ENCODE measurements at regions not wholly inside any gene's neighbourhood (a gene's known extent, or its start where the extent isn't known, plus 50 kb on each side); places are given as distances from the start of the nearest gene placed in this dataset.

GRCh38 chr12:116398193-116398592, 120.7 kb upstream of the MED13L start:
- TF ChIP-seq CTCF (IDR thresholded peaks at IDR 0.05; ENCODE audit: insufficient read depth in 1 of 2, low read depth in 1 of 2, low read length in 1 of 2, severe bottlenecking in 1 of 2, unreplicated experiment in 1 of 2): no peak
- no peaks in the 10 kb centered on the region for H3K27me3 ChIP-seq (replicated peaks; ENCODE audit: control insufficient read depth, insufficient read depth, low read length)
- Mint-ChIP-seq H3K36me3 (ENCODE audit: insufficient read depth, unreplicated experiment) (no peaks in the 10 kb centered on the region), H3K27ac (ENCODE audit: unreplicated experiment) (no peak overlapping the region), H3K27me3 (ENCODE audit: insufficient read depth, unreplicated experiment) (no peaks in the 10 kb centered on the region), H3K9me3 (ENCODE audit: unreplicated experiment) (peaks cover 14% of the 10 kb centered on the region), H3K4me1 (ENCODE audit: low read depth, unreplicated experiment) (no peaks in the 10 kb centered on the region), H3K4me3 (ENCODE audit: unreplicated experiment) (no peak overlapping the region)
- no peak for DNase-seq
- no peaks in the 10 kb centered on the region for H3K9me3 ChIP-seq
- CTCF ChIA-PET: interaction anchor here (0.6 kb wide), 1 partner anchor 70 kb away, joined by 3 read pairs; no protein-coding TSS in a partner anchor
- H3K4me3 ChIP-seq (ENCODE audit: low read depth, low read length): no peak overlapping the region
- BruUV-seq (replicated peaks): no TSS peak
- POLR2A ChIA-PET: no interaction called here
- no peaks in the 10 kb centered on the region for H3K4me1 ChIP-seq
- no peaks in the 10 kb centered on the region for H3K36me3 ChIP-seq (ENCODE audit: control insufficient read depth, insufficient read depth, low read length)
- intact Hi-C loops (cut with micrococcal nuclease; ENCODE audit: unreplicated experiment): no loop called here

GRCh38 chr12:116399055-116399454, 121.6 kb upstream of the MED13L start:
- Mint-ChIP-seq H3K4me3 (ENCODE audit: unreplicated experiment) (no peak overlapping the region), H3K27ac (ENCODE audit: unreplicated experiment) (no peak overlapping the region)
- CTCF ChIA-PET: no interaction called here

GRCh38 chr12:116400636-116401372, 123.3 kb upstream of the MED13L start:
- peak overlapping the region; percentile 11 for H3K27ac Mint-ChIP-seq (ENCODE audit: unreplicated experiment)
- POLR2A ChIA-PET: no interaction called here
- no peak for TF ChIP-seq CTCF (IDR thresholded peaks at IDR 0.05; ENCODE audit: insufficient read depth in 1 of 2, low read depth in 1 of 2, low read length in 1 of 2, severe bottlenecking in 1 of 2, unreplicated experiment in 1 of 2)

More at GRCh38 chr12:116399055-116399454, 121.6 kb upstream of the MED13L start:
- no TSS peak for BruUV-seq (replicated peaks)
- POLR2A ChIA-PET: no interaction called here
- H3K4me1 Mint-ChIP-seq (ENCODE audit: low read depth, unreplicated experiment): no peaks in the 10 kb centered on the region
- H3K9me3 ChIP-seq: no peaks in the 10 kb centered on the region
- H3K4me3 ChIP-seq (ENCODE audit: low read depth, low read length): no peak overlapping the region
- H3K36me3 ChIP-seq (ENCODE audit: control insufficient read depth, insufficient read depth, low read length): no peaks in the 10 kb centered on the region
- no peaks in the 10 kb centered on the region for H3K36me3 Mint-ChIP-seq (ENCODE audit: insufficient read depth, unreplicated experiment)
- no peaks in the 10 kb centered on the region for H3K27me3 Mint-ChIP-seq (ENCODE audit: insufficient read depth, unreplicated experiment)
- intact Hi-C loops (cut with micrococcal nuclease; ENCODE audit: unreplicated experiment): no loop called here
- no peaks in the 10 kb centered on the region for H3K27me3 ChIP-seq (replicated peaks; ENCODE audit: control insufficient read depth, insufficient read depth, low read length)
- no peak for DNase-seq
- TF ChIP-seq CTCF (IDR thresholded peaks at IDR 0.05; ENCODE audit: insufficient read depth in 1 of 2, low read depth in 1 of 2, low read length in 1 of 2, severe bottlenecking in 1 of 2, unreplicated experiment in 1 of 2): no peak
- no peaks in the 10 kb centered on the region for H3K4me1 ChIP-seq
- H3K9me3 Mint-ChIP-seq (ENCODE audit: unreplicated experiment): peaks cover 14% of the 10 kb centered on the region

More at GRCh38 chr12:116400636-116401372, 123.3 kb upstream of the MED13L start:
- Histone ChIP-seq H3K9me3 (no peaks in the 10 kb centered on the region), H3K27me3 (replicated peaks; ENCODE audit: control insufficient read depth, insufficient read depth, low read length) (no peaks in the 10 kb centered on the region), H3K36me3 (ENCODE audit: control insufficient read depth, insufficient read depth, low read length) (no peaks in the 10 kb centered on the region), H3K4me1 (no peaks in the 10 kb centered on the region; the same call in none of the 2 replicates), H3K4me3 (ENCODE audit: low read depth, low read length) (no peak overlapping the region)
- Mint-ChIP-seq H3K4me1 (ENCODE audit: low read depth, unreplicated experiment) (peaks cover 5% of the 10 kb centered on the region), H3K27me3 (ENCODE audit: insufficient read depth, unreplicated experiment) (no peaks in the 10 kb centered on the region), H3K4me3 (ENCODE audit: unreplicated experiment) (no peak overlapping the region), H3K9me3 (ENCODE audit: unreplicated experiment) (peaks cover 14% of the 10 kb centered on the region), H3K36me3 (ENCODE audit: insufficient read depth, unreplicated experiment) (no peaks in the 10 kb centered on the region)
- no TSS peak for BruUV-seq (replicated peaks)
- intact Hi-C loops (cut with micrococcal nuclease; ENCODE audit: unreplicated experiment): no loop called here
- DNase-seq: no peak
- CTCF ChIA-PET: interaction anchor here (0.7 kb wide), 1 partner anchor 15 kb away, joined by 3 read pairs; no protein-coding TSS in a partner anchor
